SK-N-MC (cell line): ENCODE measurements at regions not wholly inside any gene's neighbourhood (a gene's known extent, or its start where the extent isn't known, plus 50 kb on each side); places are given as distances from the start of the nearest gene placed in this dataset.

Source experiments
- EZH2 ChIP-seq: fragments of 200-600 bp; sonication (generic); IDR thresholded peaks from one replicate; pipeline ENCODE4 v1.6.1; 2017; ENCODE audit warnings: antibody characterized with exemption
- POLR2AphosphoS5 ChIP-seq: IDR thresholded peaks from 2 replicates; pipeline ENCODE4 v1.6.1; 2012; ENCODE audit warnings: mild to moderate bottlenecking, low read depth, low read length, borderline replicate concordance

GRCh38 chr10:58896229-58896628 lies 280.2 kb upstream of the PHYHIPL start:
- TF ChIP-seq POLR2AphosphoS5 = no peak
- no peak for TF ChIP-seq EZH2
